ENCODE measurements at regions not wholly inside any gene's neighbourhood (a gene's known extent, or its start where the extent isn't known, plus 50 kb on each side); places are given as distances from the start of the nearest gene placed in this dataset.

DNA sequence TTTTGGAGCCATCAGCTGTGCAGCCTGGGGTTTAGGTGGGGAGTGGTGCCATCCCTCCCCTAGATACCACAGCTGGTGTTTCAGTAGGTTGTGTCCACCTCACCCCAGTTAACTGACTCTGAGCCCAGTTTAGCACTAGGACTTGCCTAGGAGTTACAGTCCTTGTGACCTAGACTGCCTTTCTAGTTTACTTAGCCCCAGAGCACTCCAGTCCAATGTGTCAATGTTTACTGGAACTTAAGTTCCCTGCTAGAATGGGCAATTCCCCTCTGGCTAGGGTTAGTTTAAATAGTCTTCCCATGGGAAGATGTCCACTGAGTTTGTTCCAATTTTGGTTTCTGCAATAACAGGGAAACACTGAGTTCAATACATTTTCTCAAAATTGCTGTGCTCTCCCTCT, 909.2 kb downstream of the CCDC85A start:
- H4K20me1 ChIP-seq (ENCODE audit: control insufficient read depth, insufficient read depth, insufficient read length) = no peaks in the 10 kb centered on the region
- TF ChIP-seq, protein P1, sequence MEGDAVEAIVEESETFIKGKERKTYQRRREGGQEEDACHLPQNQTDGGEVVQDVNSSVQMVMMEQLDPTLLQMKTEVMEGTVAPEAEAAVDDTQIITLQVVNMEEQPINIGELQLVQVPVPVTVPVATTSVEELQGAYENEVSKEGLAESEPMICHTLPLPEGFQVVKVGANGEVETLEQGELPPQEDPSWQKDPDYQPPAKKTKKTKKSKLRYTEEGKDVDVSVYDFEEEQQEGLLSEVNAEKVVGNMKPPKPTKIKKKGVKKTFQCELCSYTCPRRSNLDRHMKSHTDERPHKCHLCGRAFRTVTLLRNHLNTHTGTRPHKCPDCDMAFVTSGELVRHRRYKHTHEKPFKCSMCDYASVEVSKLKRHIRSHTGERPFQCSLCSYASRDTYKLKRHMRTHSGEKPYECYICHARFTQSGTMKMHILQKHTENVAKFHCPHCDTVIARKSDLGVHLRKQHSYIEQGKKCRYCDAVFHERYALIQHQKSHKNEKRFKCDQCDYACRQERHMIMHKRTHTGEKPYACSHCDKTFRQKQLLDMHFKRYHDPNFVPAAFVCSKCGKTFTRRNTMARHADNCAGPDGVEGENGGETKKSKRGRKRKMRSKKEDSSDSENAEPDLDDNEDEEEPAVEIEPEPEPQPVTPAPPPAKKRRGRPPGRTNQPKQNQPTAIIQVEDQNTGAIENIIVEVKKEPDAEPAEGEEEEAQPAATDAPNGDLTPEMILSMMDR (conservative IDR thresholded peaks at IDR 0.05) = no peak
- H3K9ac ChIP-seq (ENCODE audit: extremely low read depth, insufficient read length, low read length) = no peak overlapping the region
- H2BK20ac ChIP-seq (ENCODE audit: low read depth, low read length, poor library complexity, severe bottlenecking) = no peak overlapping the region
- H3K56ac ChIP-seq (ENCODE audit: insufficient read length, low read depth, low read length) = no peak overlapping the region
- H4K5ac ChIP-seq (ENCODE audit: insufficient read length, low read depth, low read length) = no peak overlapping the region
- H3K4ac ChIP-seq (ENCODE audit: low read depth, low read length) = no peak overlapping the region
- H2BK5ac ChIP-seq (ENCODE audit: insufficient read length, low read length) = no peak overlapping the region
- Mint-ChIP-seq H3K36me3 (ENCODE audit: insufficient read depth in 1 of 3, low read depth in 3 of 3) (no peaks in the 10 kb centered on the region; a peak in 1 of 7 replicates), H3K27me3 (ENCODE audit: low read depth) (no peaks in the 10 kb centered on the region), H3K27ac (no peak overlapping the region), H3K4me3 (no peak overlapping the region), H3K9me3 (peaks cover 8 to 13% of the 10 kb centered on the region in 2 experiments; a peak in 4 of 5 replicates), H3K4me1 (no peaks in the 10 kb centered on the region)
- no peak overlapping the region for H3K4me2 ChIP-seq (ENCODE audit: insufficient read depth, insufficient read length, low read length)
- no peaks in the 10 kb centered on the region for H3K4me1 ChIP-seq (ENCODE audit: insufficient read depth, low read length)
- H3K9me3 ChIP-seq (ENCODE audit: control insufficient read depth, low read depth, low read length) = no peaks in the 10 kb centered on the region
- H3K79me1 ChIP-seq (ENCODE audit: insufficient read depth, low read depth, low read length, poor library complexity, severe bottlenecking) = no peaks in the 10 kb centered on the region
- H2BK15ac ChIP-seq (ENCODE audit: low read depth, low read length) = no peak overlapping the region
- H3K27ac ChIP-seq (ENCODE audit: insufficient read length, low read depth, low read length) = no peak overlapping the region
- no peak overlapping the region for H3K14ac ChIP-seq (ENCODE audit: insufficient read depth, low read length)
- no peak overlapping the region for H3T11ph ChIP-seq (ENCODE audit: low read length)
- no peaks in the 10 kb centered on the region for H3K27me3 ChIP-seq (ENCODE audit: insufficient read depth, low read length)
- H4K91ac ChIP-seq (ENCODE audit: insufficient read length, low read depth, low read length) = no peak overlapping the region
- H3K23ac ChIP-seq (ENCODE audit: insufficient read length, low read depth, low read length) = no peak overlapping the region
- H3K79me2 ChIP-seq (ENCODE audit: insufficient read depth, low read length) = no peaks in the 10 kb centered on the region
- no peak for DNase-seq
- no peak overlapping the region for H2AFZ ChIP-seq (ENCODE audit: low read length)
- H2BK120ac ChIP-seq (ENCODE audit: low read depth, low read length, poor library complexity, severe bottlenecking) = no peak overlapping the region
- no peak overlapping the region for H4K8ac ChIP-seq (replicated peaks; ENCODE audit: insufficient read length, low read depth, low read length)
- no peak overlapping the region for H2AK5ac ChIP-seq (ENCODE audit: insufficient read length, low read length)
- no peak overlapping the region for H2BK12ac ChIP-seq (ENCODE audit: insufficient read length, low read depth, low read length)
- no peaks in the 10 kb centered on the region for H3K23me2 ChIP-seq (ENCODE audit: insufficient read length, low read depth, low read length, poor library complexity, severe bottlenecking)
- H3K18ac ChIP-seq (ENCODE audit: insufficient read length, low read depth, low read length) = no peak overlapping the region

Measured in H9 (cell line).